Inferior parietal cortex (tissue), 1 donor: ENCODE measurements at regions not wholly inside any gene's neighbourhood (a gene's known extent, or its start where the extent isn't known, plus 50 kb on each side); places are given as distances from the start of the nearest gene placed in this dataset.
"Not testable (repeated sequence)": the region's sequence is repeated elsewhere in the genome, so short reads cannot be mapped to it uniquely, and the experiment has no call there.

Experiments used
- DNase-seq: peaks from one replicate; pipeline ENCODE4 v3.0.0-alpha.2; 2016; ENCODE audit errors: extremely low spot score

DNA sequence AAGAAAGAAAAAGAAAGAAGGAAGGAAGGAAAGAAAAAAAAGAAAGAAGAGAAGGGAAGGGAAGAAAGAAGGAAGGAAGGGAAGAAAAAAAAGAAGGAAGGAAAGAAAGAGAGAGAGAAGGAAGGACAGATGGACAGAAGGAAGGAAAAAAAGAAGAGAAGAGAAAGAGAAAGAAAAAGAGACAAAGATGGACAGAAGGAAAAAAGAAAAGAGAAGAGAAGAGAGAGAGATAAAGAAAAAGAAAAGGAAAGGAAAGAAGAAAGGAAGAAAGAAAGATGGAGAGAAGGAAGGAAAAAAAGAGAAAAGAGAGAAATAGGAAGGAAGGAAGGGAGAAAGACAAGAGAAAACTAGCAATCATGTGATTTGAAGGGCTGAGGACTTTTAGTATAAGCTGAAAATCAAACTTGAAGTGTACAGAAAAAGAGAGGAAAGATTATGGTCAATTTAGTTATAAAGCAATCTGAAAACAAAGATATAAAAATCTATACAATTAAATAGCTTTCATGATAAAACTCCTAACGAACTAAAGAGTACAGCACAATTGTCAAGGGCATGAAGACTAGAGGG lies 115.3 kb downstream of the LTN1 start:
- DNase-seq = no peak

DNA sequence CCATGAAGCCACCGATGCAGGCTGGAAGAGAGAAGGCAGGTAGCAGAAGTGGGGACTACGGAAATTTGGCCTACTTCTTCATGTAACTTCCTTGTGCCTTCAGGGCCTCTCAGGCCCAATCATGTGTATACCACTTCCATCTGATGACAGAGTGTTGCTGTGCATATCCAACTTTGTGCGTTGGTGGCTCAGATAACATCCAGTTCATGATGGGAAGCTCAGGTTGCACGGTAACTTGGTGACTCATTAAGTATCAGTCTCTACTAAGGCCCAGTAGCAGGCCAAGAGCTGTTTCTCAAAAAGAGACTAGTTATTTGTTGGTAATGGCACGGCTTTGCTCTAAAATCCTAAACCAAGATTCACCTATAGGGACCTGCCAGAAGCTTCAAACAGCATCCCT lies 117.6 kb downstream of the LTN1 start:
- no peak for DNase-seq

DNA sequence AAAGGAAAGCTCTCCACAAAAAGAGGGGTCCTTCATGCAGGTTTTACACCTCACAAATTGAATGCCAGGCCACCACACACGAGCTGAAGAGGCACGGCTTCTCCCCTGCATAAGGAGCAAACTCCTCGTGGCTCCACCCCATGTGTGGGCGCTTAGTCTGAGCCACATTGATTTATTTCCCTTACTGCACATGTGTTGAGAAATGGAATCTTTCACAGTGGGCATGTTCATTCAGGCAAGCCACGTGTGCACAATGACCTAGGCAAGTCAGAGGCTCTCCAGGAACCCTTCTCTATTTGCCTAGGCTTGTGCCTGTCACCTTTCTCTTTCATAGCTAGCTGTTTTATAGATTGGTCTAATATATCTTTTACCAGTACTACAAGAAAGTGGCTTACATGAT lies 120.5 kb downstream of the LTN1 start:
- DNase-seq = no peak

DNA sequence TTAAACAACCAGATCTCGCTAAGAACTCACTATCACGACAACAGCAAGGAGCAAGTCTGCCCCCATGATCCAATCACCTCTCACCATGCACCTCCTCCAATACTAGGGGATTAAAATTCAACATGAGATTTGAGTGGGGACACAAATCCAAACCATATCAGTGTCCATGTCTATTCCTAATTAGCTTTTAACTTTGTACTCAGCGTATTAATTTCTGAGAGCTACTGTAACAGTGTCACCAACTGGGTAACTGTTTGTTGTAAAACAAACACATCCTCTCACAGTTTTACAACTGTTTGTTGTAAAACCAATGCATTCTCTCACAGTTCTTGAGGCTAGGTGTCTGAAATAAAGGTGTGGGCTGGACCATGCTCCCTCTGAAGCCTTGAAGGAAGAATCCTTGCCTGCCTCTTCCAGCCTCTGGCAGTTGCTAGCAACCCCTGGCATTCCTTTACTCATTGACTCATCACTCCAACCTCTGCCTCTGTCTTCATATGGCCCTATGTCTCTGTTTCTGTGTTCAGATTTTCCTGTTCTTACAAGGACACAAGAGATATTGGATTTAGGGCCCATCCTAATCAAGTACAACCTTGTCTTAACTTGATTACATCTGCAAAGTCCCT lies 121.2 kb downstream of the LTN1 start:
- DNase-seq = no peak

DNA sequence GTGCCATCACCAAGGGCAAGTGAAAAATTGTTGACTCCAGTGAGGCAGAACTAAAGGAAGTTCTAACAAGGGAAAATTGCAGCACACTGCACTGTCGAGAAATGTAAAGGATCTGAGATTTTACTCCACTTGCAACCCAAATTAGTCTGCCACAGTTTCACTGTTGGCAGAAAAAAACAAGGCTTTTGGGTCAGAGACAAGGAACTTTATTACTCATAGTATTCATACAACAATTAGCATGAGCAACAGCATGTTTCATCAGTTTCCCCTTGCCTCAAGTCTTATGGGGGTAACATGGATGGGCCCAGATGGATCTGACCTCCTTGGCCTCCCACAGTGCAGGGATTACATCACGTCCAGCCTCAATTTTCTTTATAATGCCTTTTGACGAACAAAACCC lies 125.3 kb downstream of the LTN1 start:
- no peak for DNase-seq

- no peak for DNase-seq
These were observed 127.0 kb downstream of the LTN1 start for GRCh38 chr21:28865488-28866186.

- DNase-seq = no peak
These were observed 134.3 kb downstream of the LTN1 start for GRCh38 chr21:28858424-28858823.

- no peak for DNase-seq
These were observed 134.9 kb downstream of the LTN1 start for GRCh38 chr21:28857752-28858151.

- no peak for DNase-seq
These were observed 136.0 kb downstream of the LTN1 start for GRCh38 chr21:28856588-28857250.

DNA sequence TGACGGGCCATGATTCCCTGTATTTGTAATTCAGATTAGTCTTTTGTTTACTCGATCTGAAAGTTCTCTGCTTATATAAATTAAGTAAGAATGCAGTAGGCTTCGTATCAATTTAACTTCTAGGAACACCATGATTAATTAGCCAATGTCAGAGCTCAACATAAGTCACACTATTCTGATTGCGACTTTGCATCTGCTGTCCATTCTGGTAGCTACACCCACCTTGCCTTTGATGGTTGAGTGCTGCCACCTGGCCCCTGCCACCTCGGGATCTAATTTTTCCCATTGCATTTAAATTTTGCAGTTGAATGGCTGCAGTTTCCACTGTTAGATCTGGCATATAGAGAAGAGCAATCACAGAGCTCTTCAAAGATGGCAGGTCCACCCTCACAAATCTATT lies 140.0 kb downstream of the LTN1 start:
- no peak for DNase-seq

- no peak for DNase-seq
These were observed 141.0 kb downstream of the LTN1 start for GRCh38 chr21:28851645-28852044.

DNA sequence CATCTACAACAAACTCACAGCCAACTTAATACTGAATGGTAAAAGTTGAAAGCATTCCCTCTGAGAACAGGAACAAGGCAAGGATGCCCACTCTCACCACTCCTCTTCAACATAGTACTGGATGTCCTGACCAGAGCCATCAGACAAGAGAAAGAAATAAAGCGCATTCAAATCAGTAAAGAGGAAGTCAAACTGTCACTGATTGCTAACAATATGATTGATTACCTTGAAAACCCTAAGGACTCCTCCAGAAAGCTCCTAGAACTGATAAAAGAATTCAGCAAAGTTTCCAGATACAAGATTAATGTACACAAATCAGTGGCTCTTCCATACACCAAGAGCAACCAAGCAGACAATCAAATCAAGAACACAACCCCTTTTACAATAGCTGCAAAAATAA lies 153.4 kb downstream of the LTN1 start:
- not testable (repeated sequence) for DNase-seq

- DNase-seq = not testable (repeated sequence)
These were observed 155.3 kb downstream of the LTN1 start for GRCh38 chr21:28837426-28837825.

DNA sequence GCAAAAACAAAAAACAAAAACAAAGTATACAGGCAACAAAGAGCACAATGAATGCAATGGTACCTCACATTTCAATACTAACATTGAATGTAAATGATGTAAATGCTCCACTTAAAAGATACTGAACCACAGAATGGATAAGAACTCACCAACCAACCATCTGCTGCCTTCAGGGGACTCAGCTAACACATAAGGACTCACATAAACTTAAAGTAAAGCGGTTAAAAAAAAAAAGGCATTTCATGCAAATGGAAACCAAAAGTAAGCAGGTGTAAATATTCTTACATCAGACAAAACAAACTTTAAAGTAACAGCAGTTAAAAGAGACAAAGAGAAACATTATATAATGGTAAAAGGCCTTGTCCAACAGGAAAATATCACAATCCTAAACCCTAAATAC lies 156.1 kb downstream of the LTN1 start:
- not testable (repeated sequence) for DNase-seq

- no peak for DNase-seq
These were observed 158.1 kb downstream of the LTN1 start for GRCh38 chr21:28834335-28835238.

DNA sequence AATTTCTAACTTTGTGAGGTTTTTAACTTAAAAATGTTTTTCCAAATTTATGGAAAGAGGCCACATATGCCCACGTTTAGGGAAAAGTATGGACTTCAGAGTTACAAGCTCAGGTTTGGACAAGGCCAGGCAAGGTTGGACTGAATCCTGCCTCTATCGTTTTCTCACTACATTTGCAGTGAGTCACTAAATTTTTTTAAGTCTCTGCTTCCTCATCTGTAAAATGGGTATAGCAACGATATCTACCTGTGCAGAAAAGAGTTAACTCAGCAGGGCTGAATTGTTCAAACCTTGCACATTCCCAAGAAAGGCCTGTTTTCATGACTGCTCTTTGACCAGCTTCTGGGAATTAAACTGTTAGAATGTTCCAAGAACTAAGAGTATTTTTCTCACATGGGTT lies 159.1 kb downstream of the LTN1 start:
- DNase-seq = no peak

DNA sequence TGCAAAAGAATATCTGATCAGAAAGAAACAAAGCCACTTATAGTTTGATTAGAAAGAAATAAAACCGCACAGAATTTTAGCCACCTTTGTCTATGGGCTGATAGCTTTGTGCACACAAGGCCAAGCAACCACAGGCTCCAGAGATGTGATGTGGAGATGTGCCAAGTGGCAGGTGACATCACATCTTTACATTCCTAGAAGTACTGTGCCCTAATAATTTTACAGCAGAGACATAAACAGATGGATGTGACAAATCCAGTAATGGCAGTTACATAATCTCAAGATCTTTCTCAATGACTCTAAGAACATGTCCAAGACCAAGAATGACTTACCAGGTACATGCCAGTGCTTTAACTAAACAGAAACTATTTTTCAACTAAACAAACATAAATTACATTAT lies 159.5 kb downstream of the LTN1 start:
- DNase-seq = no peak

DNA sequence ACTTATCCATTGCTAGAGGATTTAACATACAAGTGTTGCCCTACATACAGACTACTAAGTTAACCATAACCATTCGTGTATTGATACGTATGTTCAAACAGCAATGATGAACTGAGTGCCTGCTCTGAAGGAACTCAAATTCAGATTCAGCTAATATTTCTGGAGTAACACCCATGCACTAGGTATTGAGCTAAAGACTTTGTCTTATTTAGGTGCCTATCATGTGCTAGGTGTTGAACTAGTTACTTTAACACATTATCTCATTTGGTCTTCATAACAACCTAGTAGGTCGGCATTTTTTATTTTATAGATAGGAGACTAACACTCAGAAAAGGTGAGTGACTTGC lies 160.0 kb downstream of the LTN1 start:
- DNase-seq = no peak

GRCh38 chr21:28832013-28832714 lies 160.5 kb downstream of the LTN1 start:
- no peak for DNase-seq

GRCh38 chr21:28828981-28829380 lies 163.7 kb downstream of the LTN1 start:
- DNase-seq = no peak

GRCh38 chr21:28828021-28828420 lies 164.7 kb downstream of the LTN1 start:
- no peak for DNase-seq
